GM12891 (cell line): ENCODE measurements at regions not wholly inside any gene's neighbourhood (a gene's known extent, or its start where the extent isn't known, plus 50 kb on each side); places are given as distances from the start of the nearest gene placed in this dataset.

Experiments used
- PAX5 ChIP-seq: IDR thresholded peaks from 2 replicates; pipeline ENCODE4 v1.6.1; 2011; ENCODE audit warnings: low read length, moderate library complexity, mild to moderate bottlenecking; ENCODE audit not compliant: insufficient read depth, severe bottlenecking
- POLR2A ChIP-seq: IDR thresholded peaks from 2 replicates; pipeline ENCODE4 v1.6.1; 2011; ENCODE audit warnings: low read depth, low read length, control low read depth
- POLR2AphosphoS5 ChIP-seq: IDR thresholded peaks from 2 replicates; pipeline ENCODE4 v1.6.1; 2011; ENCODE audit warnings: low read depth, low read length, control low read depth
- TAF1 ChIP-seq: IDR thresholded peaks from 2 replicates; pipeline ENCODE4 v1.6.1; 2011; ENCODE audit warnings: low read depth, low read length, control low read depth

DNA sequence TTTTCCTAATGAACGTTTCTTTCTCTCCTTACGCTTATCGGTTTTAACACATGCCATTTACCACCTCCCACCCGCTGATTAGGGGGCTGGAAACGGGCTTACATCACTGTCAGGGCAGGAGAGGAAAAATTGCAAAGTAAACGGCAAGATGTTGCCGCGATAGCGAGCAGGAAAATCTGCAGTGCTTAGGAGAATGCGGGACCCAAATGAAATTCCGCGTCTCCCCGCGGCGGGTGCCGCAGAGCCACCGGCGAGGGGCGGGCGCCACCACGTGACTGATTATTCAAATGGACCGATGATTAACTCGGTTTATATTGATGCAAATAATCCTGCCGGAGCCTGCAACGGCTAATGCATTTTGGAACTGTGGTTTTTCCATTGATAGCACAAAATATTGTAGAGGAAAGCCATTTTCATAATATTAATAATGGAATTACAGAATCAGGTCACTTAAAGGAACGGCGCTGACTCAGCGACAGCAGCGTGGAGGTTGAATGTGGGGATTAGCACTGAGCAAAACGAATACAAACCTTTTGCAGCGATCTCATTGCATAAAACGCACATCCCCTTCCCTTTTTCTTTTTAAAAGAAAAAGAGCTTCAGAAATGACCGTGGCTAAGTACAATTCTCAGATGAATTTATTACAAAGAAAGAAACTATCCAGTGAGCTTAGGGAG is 224.2 kb downstream of the STIM2 start:
- TF ChIP-seq POLR2AphosphoS5 (no peak), POLR2A (no peak), TAF1 (no peak), PAX5 (no peak)
